HEK293 (cell line): ENCODE measurements at regions not wholly inside any gene's neighbourhood (a gene's known extent, or its start where the extent isn't known, plus 50 kb on each side); places are given as distances from the start of the nearest gene placed in this dataset.

Source experiments
- CTCF ChIA-PET: fragments of 350-600 bp; formaldehyde crosslinking; extraction: SDS; loops from one replicate; lab custom pipeline; 2021; ENCODE audit warnings: antibody characterized with exemption; lab: Yijun Ruan, JAX
- POLR2A ChIA-PET: fragments of 300-600 bp; formaldehyde crosslinking; extraction: SDS; loops from one replicate; lab custom pipeline; 2020; ENCODE audit warnings: antibody characterized with exemption, inconsistent platforms; lab: Yijun Ruan, JAX
- H3K27ac ChIP-seq: fragments of 200-500 bp; sonication (Bioruptor generic); 2 replicates; pipeline ENCODE4 v1.5.1; 2014; ENCODE audit warnings: low read depth, low read length, control low read depth, inconsistent platforms; ENCODE audit errors: extremely low read depth
- H3K36me3 ChIP-seq, 2 experiments: fragments of 200-500 bp in 1 of 2; sonication (Bioruptor generic) in 1 of 2; 1 replicate in 1 of 2; 2 replicates in 1 of 2; pipeline ENCODE4 v1.5.1; 2014 to 2017; ENCODE audit warnings: inconsistent platforms in 2 of 2, low read length in 2 of 2; ENCODE audit not compliant: control insufficient read depth in 2 of 2, insufficient read depth in 1 of 2
- H3K4me1 ChIP-seq: fragments of 200-500 bp; sonication (Bioruptor generic); 2 replicates; pipeline ENCODE4 v1.5.1; 2014; ENCODE audit warnings: mild to moderate bottlenecking, low read length, inconsistent platforms; ENCODE audit not compliant: control insufficient read depth, insufficient read depth
- H3K4me3 ChIP-seq: 2 replicates; pipeline ENCODE4 v1.5.1; 2011; ENCODE audit warnings: low read depth, mild to moderate bottlenecking, control low read depth, low read length, moderate library complexity
- H3K9me3 ChIP-seq: fragments of 200-500 bp; sonication (Bioruptor generic); 2 replicates; pipeline ENCODE4 v1.5.1; 2014; ENCODE audit warnings: low read depth, low read length, inconsistent platforms; ENCODE audit not compliant: control insufficient read depth, insufficient read depth
- GLIS2 ChIP-seq: fragments of 450-650 bp; formaldehyde crosslinking; IDR thresholded peaks from 2 replicates; pipeline ENCODE4 v1.5.1; 2016; ENCODE audit warnings: missing biosample characterization, missing genetic modification characterization
- KLF16 ChIP-seq: fragments of 450-650 bp; formaldehyde crosslinking; IDR thresholded peaks from 2 replicates; pipeline ENCODE4 v1.5.1; 2017; ENCODE audit warnings: missing biosample characterization, missing genetic modification characterization
- KLF8 ChIP-seq: fragments of 450-650 bp; formaldehyde crosslinking; IDR thresholded peaks from 2 replicates; pipeline ENCODE4 v1.5.1; 2016; ENCODE audit warnings: missing biosample characterization, missing genetic modification characterization
- PATZ1 ChIP-seq: fragments of 450-650 bp; formaldehyde crosslinking; IDR thresholded peaks from 2 replicates; pipeline ENCODE4 v1.5.1; 2016; ENCODE audit warnings: missing biosample characterization, missing genetic modification characterization
- REPIN1 ChIP-seq: fragments of 450-650 bp; formaldehyde crosslinking; IDR thresholded peaks from 2 replicates; pipeline ENCODE4 v1.5.1; 2017; ENCODE audit warnings: missing biosample characterization, missing genetic modification characterization, low read depth
- SETDB1 ChIP-seq: IDR thresholded peaks from one replicate; pipeline ENCODE4 v1.6.1; 2017; ENCODE audit warnings: mild to moderate bottlenecking, low read length, moderate library complexity, mixed read lengths; ENCODE audit not compliant: insufficient read length
- ZBTB20 ChIP-seq: fragments of 450-650 bp; formaldehyde crosslinking; IDR thresholded peaks from 2 replicates; pipeline ENCODE4 v1.5.1; 2016; ENCODE audit warnings: missing biosample characterization, missing genetic modification characterization
- ZEB2 ChIP-seq: fragments of 450-650 bp; formaldehyde crosslinking; IDR thresholded peaks from 2 replicates; pipeline ENCODE4 v1.5.1; 2016; ENCODE audit warnings: missing biosample characterization, missing genetic modification characterization
- ZFHX2 ChIP-seq: fragments of 450-650 bp; formaldehyde crosslinking; conservative IDR thresholded peaks from 2 replicates; pipeline ENCODE4 v1.5.1; 2016; ENCODE audit warnings: missing biosample characterization, missing genetic modification characterization
- ZFP3 ChIP-seq: fragments of 450-650 bp; formaldehyde crosslinking; IDR thresholded peaks from 2 replicates; pipeline ENCODE4 v1.5.1; 2016; ENCODE audit warnings: low read depth, missing biosample characterization, missing genetic modification characterization
- ZFP41 ChIP-seq: fragments of 450-650 bp; formaldehyde crosslinking; IDR thresholded peaks from 2 replicates; pipeline ENCODE4 v1.5.1; 2016; ENCODE audit warnings: missing biosample characterization, missing genetic modification characterization, borderline replicate concordance
- ZNF148 ChIP-seq: fragments of 450-650 bp; formaldehyde crosslinking; IDR thresholded peaks from 2 replicates; pipeline ENCODE4 v1.5.0; 2017; ENCODE audit warnings: missing biosample characterization, missing genetic modification characterization, borderline replicate concordance
- ZNF174 ChIP-seq: fragments of 450-650 bp; formaldehyde crosslinking; IDR thresholded peaks from 2 replicates; pipeline ENCODE4 v1.5.0; 2017; ENCODE audit warnings: missing biosample characterization, mild to moderate bottlenecking, missing genetic modification characterization
- ZNF184 ChIP-seq: fragments of 450-650 bp; IDR thresholded peaks from 2 replicates; pipeline ENCODE4 v1.5.1; 2018; ENCODE audit warnings: missing biosample characterization, mild to moderate bottlenecking, missing genetic modification characterization
- ZNF324 ChIP-seq: fragments of 450-650 bp; formaldehyde crosslinking; IDR thresholded peaks from 2 replicates; pipeline ENCODE4 v1.5.1; 2016; ENCODE audit warnings: missing biosample characterization, missing genetic modification characterization
- ZNF558 ChIP-seq: fragments of 450-650 bp; formaldehyde crosslinking; IDR thresholded peaks from 2 replicates; pipeline ENCODE4 v1.5.1; 2016; ENCODE audit warnings: missing biosample characterization, missing genetic modification characterization
- ZNF571 ChIP-seq: fragments of 450-650 bp; formaldehyde crosslinking; IDR thresholded peaks from 2 replicates; pipeline ENCODE4 v1.5.0; 2017; ENCODE audit warnings: missing biosample characterization, missing genetic modification characterization
- ZNF670 ChIP-seq: fragments of 450-650 bp; formaldehyde crosslinking; IDR thresholded peaks from 2 replicates; pipeline ENCODE4 v1.5.1; 2016; ENCODE audit warnings: missing biosample characterization, missing genetic modification characterization, low read depth
- ZNF701 ChIP-seq: fragments of 450-650 bp; formaldehyde crosslinking; IDR thresholded peaks from 2 replicates; pipeline ENCODE4 v1.5.1; 2016; ENCODE audit warnings: missing biosample characterization, missing genetic modification characterization
- ZNF830 ChIP-seq: fragments of 450-650 bp; IDR thresholded peaks from 2 replicates; pipeline ENCODE4 v1.5.0; 2018; ENCODE audit warnings: missing biosample characterization, missing genetic modification characterization, low read depth, mild to moderate bottlenecking, moderate library complexity
- ZSCAN23 ChIP-seq: fragments of 450-650 bp; formaldehyde crosslinking; IDR thresholded peaks from 2 replicates; pipeline ENCODE4 v1.5.1; 2016; ENCODE audit warnings: missing biosample characterization, missing genetic modification characterization
- ZSCAN30 ChIP-seq: fragments of 450-650 bp; IDR thresholded peaks from 2 replicates; pipeline ENCODE4 v1.5.1; 2018; ENCODE audit warnings: missing biosample characterization, mild to moderate bottlenecking, missing genetic modification characterization, moderate library complexity

DNA sequence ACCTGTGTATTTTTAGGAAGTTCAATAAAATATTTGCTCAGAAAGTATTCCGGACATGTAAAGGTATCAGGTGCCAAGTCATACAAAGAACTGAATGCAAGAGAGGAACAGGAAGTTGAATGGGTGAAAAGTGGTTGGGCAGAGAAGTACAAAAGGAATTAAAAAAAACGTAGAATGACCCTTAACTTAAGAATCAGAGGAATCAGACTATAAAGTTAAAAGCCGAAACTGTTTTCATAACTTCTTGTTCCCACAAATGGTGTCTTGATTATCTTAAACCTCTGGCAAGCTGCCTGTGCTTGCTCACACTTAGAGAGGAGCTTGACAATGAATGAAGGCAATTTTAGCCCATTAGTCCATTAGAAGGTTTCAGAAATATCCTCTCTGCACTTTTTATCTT is 81.6 kb upstream of the HHIP start:
- CTCF ChIA-PET: no interaction called here
- H3K9me3 ChIP-seq: no peaks in the 10 kb centered on the region
- no peaks in the 10 kb centered on the region for H3K36me3 ChIP-seq
- POLR2A ChIA-PET: no interaction called here
- TF ChIP-seq ZNF701 (tag by site-specific recombination): no peak
- no peak for TF ChIP-seq ZNF174 (tag by site-specific recombination)
- no peaks in the 10 kb centered on the region for H3K4me1 ChIP-seq
- no peak overlapping the region for H3K4me3 ChIP-seq
- H3K27ac ChIP-seq: no peak overlapping the region

- Histone ChIP-seq H3K4me1 (no peaks in the 10 kb centered on the region), H3K36me3 (no peaks in the 10 kb centered on the region), H3K9me3 (no peaks in the 10 kb centered on the region), H3K4me3 (no peak overlapping the region), H3K27ac (no peak overlapping the region)
- TF ChIP-seq ZNF148 (tag by site-specific recombination) (no peak), ZNF558 (tag by site-specific recombination) (no peak), ZNF324 (tag by site-specific recombination) (no peak), SETDB1 (no peak), ZEB2 (no peak), REPIN1 (tag by site-specific recombination) (no peak), ZFP3 (tag by site-specific recombination) (no peak), KLF16 (tag by site-specific recombination) (no peak), ZNF571 (no peak), ZSCAN30 (tag by site-specific recombination) (no peak), ZNF184 (tag by site-specific recombination) (no peak), KLF8 (tag by site-specific recombination) (no peak), ZFHX2 (tag by site-specific recombination) (no peak)
- ChIA-PET POLR2A (no interaction called here), CTCF (interaction anchor here (0.7 kb wide), 1 partner anchor 12 kb away, joined by 3 read pairs; no protein-coding TSS in a partner anchor)
Observed at GRCh38 chr4:144565527-144566195, 80.3 kb upstream of the HHIP start.

DNA sequence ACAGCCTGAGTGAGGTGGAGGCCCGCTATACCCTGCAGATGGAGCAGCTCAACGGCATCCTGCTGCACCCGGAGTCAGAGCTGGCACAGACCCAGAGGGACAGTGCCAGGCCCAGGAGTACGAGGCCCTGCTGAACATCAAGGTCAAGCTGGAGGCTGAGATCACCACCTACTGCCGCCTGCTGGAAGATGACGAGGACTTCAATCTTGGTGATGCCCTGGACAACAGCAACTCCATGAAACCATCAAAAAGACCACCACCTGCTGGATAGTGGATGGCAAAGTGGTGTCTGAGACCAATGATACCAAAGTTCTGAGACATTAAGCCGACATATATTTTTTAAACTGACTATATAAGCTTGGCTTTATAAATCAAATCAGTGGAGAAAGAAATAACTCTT is 73.3 kb upstream of the HHIP start:
- TF ChIP-seq GLIS2 (tag by site-specific recombination): no peak
- TF ChIP-seq ZNF670 (tag by site-specific recombination): no peak
- no peak for TF ChIP-seq PATZ1
- no peak for TF ChIP-seq ZNF830 (tag by site-specific recombination)
- no peak for TF ChIP-seq ZFP41 (tag by site-specific recombination)
- no peak for TF ChIP-seq ZBTB20
- no peak for TF ChIP-seq ZSCAN23 (tag by site-specific recombination)
- ChIA-PET CTCF (interaction anchor here (0.7 kb wide), 1 partner anchor 34 kb away, joined by 3 read pairs; no protein-coding TSS in a partner anchor), POLR2A (no interaction called here)
- no peaks in the 10 kb centered on the region for H3K36me3 ChIP-seq
- no peak overlapping the region for H3K27ac ChIP-seq
- no peaks in the 10 kb centered on the region for H3K4me1 ChIP-seq
- H3K9me3 ChIP-seq: no peaks in the 10 kb centered on the region
- H3K4me3 ChIP-seq: no peak overlapping the region
